Glutamatergic neuron (in vitro differentiated cells): ENCODE measurements at regions not wholly inside any gene's neighbourhood (a gene's known extent, or its start where the extent isn't known, plus 50 kb on each side); places are given as distances from the start of the nearest gene placed in this dataset.

Source experiments
- DNase-seq: peaks from one replicate; pipeline ENCODE4 v3.0.0; 2022
- H3K27ac Mint-ChIP-seq: one replicate; pipeline ENCODE4 v1.8.0; 2020; ENCODE audit warnings: mild to moderate bottlenecking, mixed read lengths, inconsistent platforms; ENCODE audit not compliant: unreplicated experiment
- H3K27me3 Mint-ChIP-seq: one replicate; pipeline ENCODE4 v1.8.0; 2020; ENCODE audit warnings: mild to moderate bottlenecking, moderate library complexity, mixed read lengths, inconsistent platforms; ENCODE audit not compliant: unreplicated experiment
- H3K36me3 Mint-ChIP-seq: one replicate; pipeline ENCODE4 v1.8.0; 2020; ENCODE audit warnings: mild to moderate bottlenecking, mixed read lengths, inconsistent platforms; ENCODE audit not compliant: unreplicated experiment
- H3K4me1 Mint-ChIP-seq: one replicate; pipeline ENCODE4 v1.8.0; 2020; ENCODE audit warnings: mild to moderate bottlenecking, low read depth, mixed read lengths, inconsistent platforms; ENCODE audit not compliant: unreplicated experiment
- H3K4me3 Mint-ChIP-seq: one replicate; pipeline ENCODE4 v1.8.0; 2020; ENCODE audit warnings: mild to moderate bottlenecking, mixed read lengths, inconsistent platforms; ENCODE audit not compliant: unreplicated experiment
- H3K9me3 Mint-ChIP-seq: one replicate; pipeline ENCODE4 v1.8.0; 2020; ENCODE audit warnings: mild to moderate bottlenecking, moderate library complexity, mixed read lengths, inconsistent platforms; ENCODE audit not compliant: unreplicated experiment
- TF ChIP-seq, protein P1 (sequence below): fragments of 200-600 bp; sonication (generic); IDR thresholded peaks from one replicate; pipeline ENCODE4 v1.5.0; 2021; ENCODE audit not compliant: partially characterized antibody, unreplicated experiment

GRCh38 chr12:131610891-131611290 lies 100.0 kb upstream of the SFSWAP start:
- Mint-ChIP-seq H3K27me3 (peaks cover 3% of the 10 kb centered on the region), H3K9me3 (no peaks in the 10 kb centered on the region), H3K4me3 (no peak overlapping the region), H3K4me1 (peaks cover 5% of the 10 kb centered on the region), H3K36me3 (no peaks in the 10 kb centered on the region), H3K27ac (no peak overlapping the region)
- TF ChIP-seq, protein P1, sequence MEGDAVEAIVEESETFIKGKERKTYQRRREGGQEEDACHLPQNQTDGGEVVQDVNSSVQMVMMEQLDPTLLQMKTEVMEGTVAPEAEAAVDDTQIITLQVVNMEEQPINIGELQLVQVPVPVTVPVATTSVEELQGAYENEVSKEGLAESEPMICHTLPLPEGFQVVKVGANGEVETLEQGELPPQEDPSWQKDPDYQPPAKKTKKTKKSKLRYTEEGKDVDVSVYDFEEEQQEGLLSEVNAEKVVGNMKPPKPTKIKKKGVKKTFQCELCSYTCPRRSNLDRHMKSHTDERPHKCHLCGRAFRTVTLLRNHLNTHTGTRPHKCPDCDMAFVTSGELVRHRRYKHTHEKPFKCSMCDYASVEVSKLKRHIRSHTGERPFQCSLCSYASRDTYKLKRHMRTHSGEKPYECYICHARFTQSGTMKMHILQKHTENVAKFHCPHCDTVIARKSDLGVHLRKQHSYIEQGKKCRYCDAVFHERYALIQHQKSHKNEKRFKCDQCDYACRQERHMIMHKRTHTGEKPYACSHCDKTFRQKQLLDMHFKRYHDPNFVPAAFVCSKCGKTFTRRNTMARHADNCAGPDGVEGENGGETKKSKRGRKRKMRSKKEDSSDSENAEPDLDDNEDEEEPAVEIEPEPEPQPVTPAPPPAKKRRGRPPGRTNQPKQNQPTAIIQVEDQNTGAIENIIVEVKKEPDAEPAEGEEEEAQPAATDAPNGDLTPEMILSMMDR = no peak
- no peak for DNase-seq

DNA sequence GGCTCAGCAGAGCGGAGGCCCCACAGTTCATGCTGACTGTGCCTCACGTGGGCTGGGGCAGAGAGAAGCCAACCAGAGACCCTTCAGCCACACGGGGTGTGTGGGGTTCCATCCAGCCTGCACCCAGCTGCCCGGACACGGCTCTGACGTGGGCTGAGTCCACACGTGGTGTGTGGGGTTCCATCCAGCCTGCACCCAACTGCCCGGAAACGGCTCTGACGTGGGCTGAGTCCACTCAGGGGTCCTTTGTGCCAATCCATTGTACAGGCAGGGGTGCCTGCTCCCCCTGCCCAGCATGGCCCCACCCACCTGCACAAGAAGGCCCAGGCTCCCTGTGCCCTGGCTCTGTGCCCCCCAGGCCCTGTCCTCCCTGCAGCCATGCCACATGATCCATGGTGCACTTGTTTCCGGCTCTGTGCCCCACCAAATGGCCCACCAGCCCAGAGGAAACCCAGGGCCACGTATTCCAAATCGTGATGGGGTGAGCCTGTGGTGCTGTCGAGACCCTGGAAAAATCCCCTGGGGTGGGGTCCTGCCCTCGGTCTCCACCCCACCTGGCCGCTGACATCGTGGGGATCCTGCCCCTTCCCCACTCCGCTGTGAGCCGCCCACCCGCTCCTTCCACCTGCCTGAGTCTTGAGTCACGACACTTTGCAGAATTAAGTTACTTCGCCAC lies 99.3 kb upstream of the SFSWAP start:
- no peak overlapping the region for H3K27ac Mint-ChIP-seq
- DNase-seq = no peak
- no peaks in the 10 kb centered on the region for H3K9me3 Mint-ChIP-seq
- TF ChIP-seq, protein P1 = no peak
- no peaks in the 10 kb centered on the region for H3K36me3 Mint-ChIP-seq
- peaks cover 5% of the 10 kb centered on the region for H3K4me1 Mint-ChIP-seq
- H3K27me3 Mint-ChIP-seq = peaks cover 3% of the 10 kb centered on the region
- H3K4me3 Mint-ChIP-seq = no peak overlapping the region

GRCh38 chr12:131612092-131612755 lies 98.7 kb upstream of the SFSWAP start:
- Mint-ChIP-seq H3K27ac (no peak overlapping the region), H3K27me3 (peaks cover 3% of the 10 kb centered on the region), H3K36me3 (no peaks in the 10 kb centered on the region), H3K9me3 (no peaks in the 10 kb centered on the region), H3K4me1 (peaks cover 5% of the 10 kb centered on the region), H3K4me3 (no peak overlapping the region)
- TF ChIP-seq, protein P1 = no peak
- DNase-seq = no peak

GRCh38 chr12:131613186-131613585 lies 97.7 kb upstream of the SFSWAP start:
- TF ChIP-seq, protein P1 = no peak
- H3K27ac Mint-ChIP-seq = no peak overlapping the region
- H3K9me3 Mint-ChIP-seq = no peaks in the 10 kb centered on the region
- no peak overlapping the region for H3K4me3 Mint-ChIP-seq
- peaks cover 3% of the 10 kb centered on the region for H3K27me3 Mint-ChIP-seq
- no peak for DNase-seq
- peaks cover 5% of the 10 kb centered on the region for H3K4me1 Mint-ChIP-seq
- H3K36me3 Mint-ChIP-seq = no peaks in the 10 kb centered on the region

DNA sequence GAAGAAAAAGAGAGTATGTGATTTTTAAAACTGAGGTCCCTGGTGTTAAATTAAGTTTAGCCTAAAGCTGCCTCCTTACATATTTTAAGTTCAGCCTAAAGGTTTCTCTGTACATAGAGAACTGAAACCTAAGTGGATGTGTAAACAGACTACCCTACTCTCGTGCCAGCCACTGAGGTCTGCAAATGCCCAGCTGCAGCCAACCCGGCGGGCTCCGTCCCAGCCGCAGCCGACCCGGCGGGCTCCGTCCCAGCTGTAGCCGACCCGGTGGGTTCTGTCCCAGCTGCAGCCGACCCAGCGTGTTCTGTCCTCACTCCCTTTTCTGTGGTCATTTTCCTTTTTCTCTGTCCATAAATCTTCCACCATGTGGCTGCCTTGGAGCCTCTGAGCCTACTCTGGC lies 97.2 kb upstream of the SFSWAP start:
- Mint-ChIP-seq H3K4me1 (peaks cover 5% of the 10 kb centered on the region), H3K4me3 (no peak overlapping the region), H3K27ac (no peak overlapping the region), H3K27me3 (peaks cover 3% of the 10 kb centered on the region), H3K9me3 (no peaks in the 10 kb centered on the region), H3K36me3 (no peaks in the 10 kb centered on the region)
- TF ChIP-seq, protein P1 = no peak
- DNase-seq = no peak
